Vagina (tissue), 2 donors: ENCODE measurements at regions not wholly inside any gene's neighbourhood (a gene's known extent, or its start where the extent isn't known, plus 50 kb on each side); places are given as distances from the start of the nearest gene placed in this dataset.

Experiments used
- DNase-seq, 2 donors: peaks; one replicate each; pipeline ENCODE4 v3.0.0-alpha.2; 2017; ENCODE audit errors: extremely low spot score in 2 of 2
- H3K27ac ChIP-seq: fragments of 200-600 bp; sonication (generic); one replicate; pipeline ENCODE4 v1.5.1; 2019
- H3K27me3 ChIP-seq: fragments of 200-600 bp; sonication (generic); one replicate; pipeline ENCODE4 v1.5.1; 2019
- H3K36me3 ChIP-seq, 2 donors: fragments of 200-600 bp; sonication (generic); one replicate each; pipeline ENCODE4 v1.5.1; 2017 to 2019
- H3K4me1 ChIP-seq: fragments of 200-600 bp; sonication (generic); one replicate; pipeline ENCODE4 v1.5.1; 2019
- H3K4me3 ChIP-seq, 2 donors: fragments of 200-600 bp; sonication (generic); 1 replicate in 1 of 2; 2 replicates in 1 of 2; pipeline ENCODE4 v1.5.1; 2016 to 2019
- H3K9me3 ChIP-seq: fragments of 200-600 bp; sonication (generic); one replicate; pipeline ENCODE4 v1.5.1; 2019
- CTCF ChIP-seq, 3 experiments: fragments of 450-650 bp in 2 of 3; fragments of 200-600 bp in 1 of 3; sonication (generic) in 1 of 3; IDR thresholded peaks; one replicate each; pipeline ENCODE4 v1.5.1; 2017 to 2019; ENCODE audit warnings: antibody characterized with exemption in 3 of 3, mild to moderate bottlenecking in 2 of 3, moderate library complexity in 2 of 3
- POLR2A ChIP-seq, 2 donors: fragments of 450-650 bp; IDR thresholded peaks; one replicate each; pipeline ENCODE4 v1.6.1; 2017; ENCODE audit warnings: antibody characterized with exemption in 2 of 2, mild to moderate bottlenecking in 2 of 2, moderate library complexity in 2 of 2
- POLR2AphosphoS5 ChIP-seq, 2 donors: sonication (generic); formaldehyde crosslinking; IDR thresholded peaks; one replicate each; pipeline ENCODE4 v1.9.0; 2017; ENCODE audit warnings: antibody characterized with exemption in 2 of 2, mild to moderate bottlenecking in 2 of 2, low read depth in 1 of 2; ENCODE audit not compliant: insufficient read depth in 1 of 2
- intact Hi-C: fragments of 100-400 bp; cut with DNase I; formaldehyde crosslinking; loops from one replicate; pipeline ENCODE4 v1.15.1; 2023

DNA sequence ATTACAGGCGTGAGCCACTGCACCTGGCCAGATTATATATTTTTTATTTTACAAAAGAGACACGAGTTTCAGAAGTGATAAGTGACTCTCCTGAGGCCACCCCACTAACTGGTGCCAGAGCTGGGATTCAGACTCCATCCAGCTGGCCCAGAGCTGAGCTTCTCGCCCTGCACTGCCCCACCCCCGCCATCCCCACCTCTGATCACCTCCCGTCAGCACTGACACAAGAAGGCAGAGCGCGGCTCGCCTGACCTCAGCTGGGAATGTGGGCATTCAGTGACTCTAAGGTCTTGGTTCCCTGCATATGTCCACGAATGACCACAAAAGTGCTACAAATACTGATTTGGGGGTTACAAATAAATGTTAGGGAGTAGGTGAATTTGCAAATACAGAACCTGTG, 56.1 kb upstream of the GALNT15 start:
- Histone ChIP-seq H3K4me3 (no peak overlapping the region), H3K4me1 (peaks cover 12% of the 10 kb centered on the region), H3K27ac (no peak overlapping the region), H3K36me3 (no peaks in the 10 kb centered on the region), H3K9me3 (no peaks in the 10 kb centered on the region), H3K27me3 (no peaks in the 10 kb centered on the region)
- intact Hi-C loops = no loop called here
- TF ChIP-seq POLR2A (IDR thresholded peaks at IDR 0.05) (no peak), CTCF (IDR thresholded peaks at IDR 0.05) (no peak)
- DNase-seq = no peak

DNA sequence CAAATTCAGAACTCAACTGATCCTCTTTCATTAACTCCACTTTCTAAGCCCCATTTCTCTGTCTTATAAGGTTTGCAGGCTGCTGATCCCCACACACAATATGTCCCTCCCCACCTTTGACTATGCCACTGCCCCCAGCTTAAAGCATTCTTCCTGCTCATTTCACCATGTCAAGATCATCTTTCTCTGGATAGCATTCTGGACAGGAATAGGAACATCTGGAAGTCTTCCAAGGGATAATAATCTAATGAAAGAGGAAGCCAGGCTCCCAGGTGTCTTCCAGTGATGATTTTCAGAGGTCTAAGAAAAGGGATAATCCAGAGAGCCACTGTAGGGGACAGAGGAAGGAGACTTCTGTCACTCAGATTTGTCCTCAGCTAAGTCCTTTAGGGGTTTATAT, 54.6 kb upstream of the GALNT15 start:
- H3K4me3 ChIP-seq = no peak overlapping the region
- H3K4me1 ChIP-seq = no peaks in the 10 kb centered on the region
- H3K27ac ChIP-seq = no peak overlapping the region
- H3K36me3 ChIP-seq = no peaks in the 10 kb centered on the region
- H3K27me3 ChIP-seq = no peaks in the 10 kb centered on the region
- TF ChIP-seq POLR2AphosphoS5 (IDR thresholded peaks at IDR 0.05; ENCODE audit: insufficient read depth in 1 of 2, low read depth in 1 of 2) (no peak), CTCF (IDR thresholded peaks at IDR 0.05) (no peak), POLR2A (IDR thresholded peaks at IDR 0.05) (no peak)
- intact Hi-C loops = no loop called here
- DNase-seq = no peak
- no peaks in the 10 kb centered on the region for H3K9me3 ChIP-seq

- no peaks in the 10 kb centered on the region for H3K27me3 ChIP-seq
- H3K4me3 ChIP-seq = no peak overlapping the region
- H3K36me3 ChIP-seq = no peaks in the 10 kb centered on the region
- H3K9me3 ChIP-seq = no peaks in the 10 kb centered on the region
- no peak for TF ChIP-seq POLR2AphosphoS5 (IDR thresholded peaks at IDR 0.05; ENCODE audit: insufficient read depth in 1 of 2, low read depth in 1 of 2)
- TF ChIP-seq POLR2A (IDR thresholded peaks at IDR 0.05) = no peak
- TF ChIP-seq CTCF (IDR thresholded peaks at IDR 0.05) = no peak
- H3K4me1 ChIP-seq = no peaks in the 10 kb centered on the region
- intact Hi-C loops = no loop called here
- H3K27ac ChIP-seq = no peak overlapping the region
- no peak for DNase-seq
Observed at GRCh38 chr3:16121391-16121790, 53.1 kb upstream of the GALNT15 start.

DNA sequence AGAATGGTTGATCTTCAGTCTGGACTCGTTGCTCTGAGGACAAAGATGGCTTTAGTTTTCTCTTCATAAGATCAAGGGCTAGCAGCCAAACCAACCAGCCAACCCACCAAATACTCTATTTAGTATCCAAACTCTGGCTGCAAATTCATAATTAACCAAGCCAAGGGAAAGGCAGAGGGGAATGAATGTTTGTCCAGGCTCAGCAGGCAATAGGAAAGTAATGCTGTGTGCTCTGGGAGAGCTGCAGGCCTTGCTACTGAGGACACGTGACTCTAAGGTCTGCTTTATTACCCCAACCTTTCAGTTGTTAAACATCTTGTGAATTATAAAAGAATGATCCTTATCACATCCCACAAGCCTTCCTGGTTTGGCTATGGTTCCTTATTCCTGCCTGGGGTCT, 52.3 kb upstream of the GALNT15 start:
- H3K27ac ChIP-seq = no peak overlapping the region
- H3K4me3 ChIP-seq = no peak overlapping the region
- intact Hi-C loops = no loop called here
- H3K4me1 ChIP-seq = no peaks in the 10 kb centered on the region
- no peaks in the 10 kb centered on the region for H3K9me3 ChIP-seq
- DNase-seq = no peak
- H3K36me3 ChIP-seq = no peaks in the 10 kb centered on the region
- H3K27me3 ChIP-seq = no peaks in the 10 kb centered on the region
- TF ChIP-seq CTCF (IDR thresholded peaks at IDR 0.05) = no peak
- TF ChIP-seq POLR2A (IDR thresholded peaks at IDR 0.05) = no peak
- TF ChIP-seq POLR2AphosphoS5 (IDR thresholded peaks at IDR 0.05; ENCODE audit: insufficient read depth in 1 of 2, low read depth in 1 of 2) = no peak

DNA sequence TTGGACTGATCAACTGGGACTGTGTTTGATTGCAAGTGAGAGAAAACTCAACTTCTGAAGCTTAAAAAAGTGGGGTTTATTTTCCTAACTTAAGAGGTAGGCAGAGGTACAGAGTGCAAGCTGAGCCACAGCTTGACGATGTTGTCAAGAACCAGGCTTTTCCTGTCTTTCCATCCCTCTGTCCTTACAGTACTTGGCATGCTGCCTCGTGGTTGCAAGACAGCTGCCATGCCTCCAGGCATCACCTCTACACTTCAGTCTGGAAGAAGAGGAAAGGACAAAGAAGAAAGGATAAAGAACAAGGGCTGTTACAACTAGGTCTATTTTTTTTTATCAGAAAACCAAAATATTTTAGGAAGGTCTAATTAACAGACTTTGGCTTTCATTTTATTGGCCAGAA, 51.8 kb upstream of the GALNT15 start:
- DNase-seq = no peak
- no peaks in the 10 kb centered on the region for H3K9me3 ChIP-seq
- no peaks in the 10 kb centered on the region for H3K36me3 ChIP-seq
- intact Hi-C loops = no loop called here
- no peaks in the 10 kb centered on the region for H3K27me3 ChIP-seq
- H3K27ac ChIP-seq = no peak overlapping the region
- H3K4me3 ChIP-seq = no peak overlapping the region
- TF ChIP-seq POLR2AphosphoS5 (IDR thresholded peaks at IDR 0.05; ENCODE audit: insufficient read depth in 1 of 2, low read depth in 1 of 2) = no peak
- no peak for TF ChIP-seq POLR2A (IDR thresholded peaks at IDR 0.05)
- TF ChIP-seq CTCF (IDR thresholded peaks at IDR 0.05) = no peak
- H3K4me1 ChIP-seq = no peaks in the 10 kb centered on the region
